ENCODE measurements at regions not wholly inside any gene's neighbourhood (a gene's known extent, or its start where the extent isn't known, plus 50 kb on each side); places are given as distances from the start of the nearest gene placed in this dataset.

- Histone ChIP-seq H3K4me1 (no peaks in the 10 kb centered on the region), H3K4me3 (no peak overlapping the region), H3K27me3 (ENCODE audit: low read depth) (no peaks in the 10 kb centered on the region), H3K9me3 (replicated peaks) (no peaks in the 10 kb centered on the region), H3K27ac (replicated peaks) (no peak overlapping the region), H3K36me3 (no peaks in the 10 kb centered on the region)
- intact Hi-C loops (cut with micrococcal nuclease), result no loop called here
- no peak for DNase-seq
- TF ChIP-seq CTCF (IDR thresholded peaks at IDR 0.05; ENCODE audit: borderline replicate concordance), result no peak
These were observed 666.0 kb downstream of the MECOM start for GRCh38 chr3:168997488-168997887.

GRCh38 chr3:168996622-168997021, 666.9 kb downstream of the MECOM start:
- intact Hi-C loops (cut with micrococcal nuclease), result no loop called here
- Histone ChIP-seq H3K4me1 (no peaks in the 10 kb centered on the region), H3K9me3 (replicated peaks) (no peaks in the 10 kb centered on the region), H3K36me3 (no peaks in the 10 kb centered on the region), H3K27ac (replicated peaks) (no peak overlapping the region), H3K27me3 (ENCODE audit: low read depth) (no peaks in the 10 kb centered on the region), H3K4me3 (no peak overlapping the region)
- TF ChIP-seq CTCF (IDR thresholded peaks at IDR 0.05; ENCODE audit: borderline replicate concordance), result no peak
- DNase-seq, result no peak

GRCh38 chr3:168995129-168995528, 668.4 kb downstream of the MECOM start:
- intact Hi-C loops (cut with micrococcal nuclease), result no loop called here
- no peaks in the 10 kb centered on the region for H3K4me1 ChIP-seq

GRCh38 chr3:168991803-168992202, 671.7 kb downstream of the MECOM start:
- Histone ChIP-seq H3K36me3 (no peaks in the 10 kb centered on the region), H3K4me1 (no peaks in the 10 kb centered on the region), H3K9me3 (replicated peaks) (no peaks in the 10 kb centered on the region), H3K27me3 (ENCODE audit: low read depth) (no peaks in the 10 kb centered on the region), H3K4me3 (no peak overlapping the region), H3K27ac (replicated peaks) (no peak overlapping the region)
- intact Hi-C loops (cut with micrococcal nuclease), result no loop called here
- no peak for DNase-seq
- TF ChIP-seq CTCF (IDR thresholded peaks at IDR 0.05; ENCODE audit: borderline replicate concordance), result no peak

More at GRCh38 chr3:168995129-168995528, 668.4 kb downstream of the MECOM start:
- DNase-seq, result no peak
- no peak for TF ChIP-seq CTCF (IDR thresholded peaks at IDR 0.05; ENCODE audit: borderline replicate concordance)
- Histone ChIP-seq H3K36me3 (no peaks in the 10 kb centered on the region), H3K27me3 (ENCODE audit: low read depth) (no peaks in the 10 kb centered on the region), H3K9me3 (replicated peaks) (no peaks in the 10 kb centered on the region), H3K27ac (replicated peaks) (no peak overlapping the region), H3K4me3 (no peak overlapping the region)

GRCh38 chr3:168990621-168991020, 672.9 kb downstream of the MECOM start:
- Histone ChIP-seq H3K9me3 (replicated peaks) (no peaks in the 10 kb centered on the region), H3K4me1 (no peaks in the 10 kb centered on the region), H3K4me3 (no peak overlapping the region), H3K36me3 (no peaks in the 10 kb centered on the region), H3K27ac (replicated peaks) (no peak overlapping the region), H3K27me3 (ENCODE audit: low read depth) (no peaks in the 10 kb centered on the region)
- intact Hi-C loops (cut with micrococcal nuclease), result no loop called here
- TF ChIP-seq CTCF (IDR thresholded peaks at IDR 0.05; ENCODE audit: borderline replicate concordance), result no peak
- no peak for DNase-seq

GRCh38 chr3:168990134-168990533, 673.4 kb downstream of the MECOM start:
- Histone ChIP-seq H3K27ac (replicated peaks) (no peak overlapping the region), H3K4me3 (no peak overlapping the region), H3K9me3 (replicated peaks) (no peaks in the 10 kb centered on the region), H3K4me1 (no peaks in the 10 kb centered on the region), H3K36me3 (no peaks in the 10 kb centered on the region), H3K27me3 (ENCODE audit: low read depth) (no peaks in the 10 kb centered on the region)
- no peak for DNase-seq
- no peak for TF ChIP-seq CTCF (IDR thresholded peaks at IDR 0.05; ENCODE audit: borderline replicate concordance)
- intact Hi-C loops (cut with micrococcal nuclease), result no loop called here
